ENCODE measurements at regions not wholly inside any gene's neighbourhood (a gene's known extent, or its start where the extent isn't known, plus 50 kb on each side); places are given as distances from the start of the nearest gene placed in this dataset.
"Not testable (repeated sequence)": the region's sequence is repeated elsewhere in the genome, so short reads cannot be mapped to it uniquely, and the experiment has no call there.

- DNase-seq = no peak
Measured at GRCh38 chr1:182331387-182331786, 60.2 kb downstream of the GLUL start.

GRCh38 chr1:182330303-182330702, 61.3 kb downstream of the GLUL start:
- no peak for DNase-seq

- no peak for DNase-seq
Measured at GRCh38 chr1:182329471-182329870, 62.1 kb downstream of the GLUL start.

GRCh38 chr1:182328591-182328990, 63.0 kb downstream of the GLUL start:
- no peak for DNase-seq

GRCh38 chr1:182325339-182325738, 66.3 kb downstream of the GLUL start:
- DNase-seq = no peak

GRCh38 chr1:182321532-182321931, 70.1 kb downstream of the GLUL start:
- not testable (repeated sequence) for DNase-seq

- DNase-seq = no peak
Measured at GRCh38 chr1:182317611-182318161, 73.9 kb downstream of the GLUL start.

GRCh38 chr1:182316454-182316853, 75.1 kb downstream of the GLUL start:
- not testable (repeated sequence) for DNase-seq

- no peak for DNase-seq
Measured at GRCh38 chr1:182315167-182315556, 76.4 kb downstream of the GLUL start.

- no peak for DNase-seq
Measured at GRCh38 chr1:182309631-182310351, 81.8 kb downstream of the GLUL start.

- DNase-seq = no peak
Measured at GRCh38 chr1:182308826-182309225, 82.8 kb downstream of the GLUL start.

- DNase-seq = not testable (repeated sequence)
Measured at GRCh38 chr1:182307486-182307885, 84.1 kb downstream of the GLUL start.

- DNase-seq = no peak
Measured at GRCh38 chr1:182305861-182306260, 85.7 kb downstream of the GLUL start.

- no peak for DNase-seq
Measured at GRCh38 chr1:182304627-182305026, 87.0 kb downstream of the GLUL start.

GRCh38 chr1:182304218-182304617, 87.4 kb downstream of the GLUL start:
- DNase-seq = no peak

- DNase-seq = no peak
Measured at GRCh38 chr1:182303778-182304177, 87.8 kb downstream of the GLUL start.

- DNase-seq = no peak
Measured at GRCh38 chr1:182301467-182302198, 90.0 kb downstream of the GLUL start.

- DNase-seq = no peak
Measured at GRCh38 chr1:182301026-182301436, 90.6 kb downstream of the GLUL start.

- DNase-seq = no peak
Measured at GRCh38 chr1:182299728-182300616, 91.6 kb downstream of the GLUL start.

GRCh38 chr1:182299054-182299727, 92.4 kb downstream of the GLUL start:
- DNase-seq = not testable (repeated sequence)

GRCh38 chr1:182297335-182297734, 94.3 kb downstream of the GLUL start:
- DNase-seq = no peak

GRCh38 chr1:182295697-182296096, 95.9 kb downstream of the GLUL start:
- no peak for DNase-seq

Measured in activated effector memory CD4-positive, alpha-beta T cell treated with anti-CD3 and anti-CD28 coated beads, Interleukin-2, amount 50 U/mL, for 16 hours (primary cell).